ENCODE measurements at regions not wholly inside any gene's neighbourhood (a gene's known extent, or its start where the extent isn't known, plus 50 kb on each side); places are given as distances from the start of the nearest gene placed in this dataset.

- Histone ChIP-seq H3K4me2 (0 out of 2 replicates have a peak overlapping the region, but pooled peaks have one; percentile 78), H3K4me3 (no peak overlapping the region), H3F3A (replicated peaks; ENCODE audit: low read depth) (peaks cover 6% of the 10 kb centered on the region; the same call in 1 of the 2 replicates), H3K79me2 (replicated peaks; ENCODE audit: insufficient read depth) (no peaks in the 10 kb centered on the region), H3K4me1 (ENCODE audit: insufficient read depth) (peaks cover 31% of the 10 kb centered on the region), H3K27me3 (ENCODE audit: insufficient read depth) (no peaks in the 10 kb centered on the region; the same call in 1 of the 2 replicates), H3K36me3 (ENCODE audit: insufficient read depth) (no peaks in the 10 kb centered on the region), H4K20me1 (replicated peaks; ENCODE audit: insufficient read depth) (no peaks in the 10 kb centered on the region), H3K9me2 (ENCODE audit: insufficient read depth) (no peaks in the 10 kb centered on the region; the same call in 1 of the 2 replicates), H3K27ac (ENCODE audit: low read depth) (no peak overlapping the region), H2AFZ (peak overlapping the region; percentile 76)
- ATAC-seq = no peak
- DNase-seq (ENCODE audit: low spot score) = no peak
- H3K27ac Mint-ChIP-seq = no peak overlapping the region
- H3K9me3 Mint-ChIP-seq = no peaks in the 10 kb centered on the region
- peaks cover 41% of the 10 kb centered on the region for H3K4me1 Mint-ChIP-seq
- no peak for TF ChIP-seq STAT1 (IDR thresholded peaks at IDR 0.05; ENCODE audit: unreplicated experiment)
- no peak for TF ChIP-seq ZNF331 (CRISPR knock-in tag; IDR thresholded peaks at IDR 0.05; ENCODE audit: low read depth)
- TF ChIP-seq EZH2 (IDR thresholded peaks at IDR 0.05; ENCODE audit: low read depth, unreplicated experiment) = no peak
- TF ChIP-seq POLR2AphosphoS5 (IDR thresholded peaks at IDR 0.05; ENCODE audit: low read depth) = no peak
- TF ChIP-seq NANOG (IDR thresholded peaks at IDR 0.05; ENCODE audit: borderline replicate concordance) = no peak
- TF ChIP-seq EZH2phosphoT487 (IDR thresholded peaks at IDR 0.05; ENCODE audit: unreplicated experiment) = no peak
- no peak for TF ChIP-seq ETS1 (IDR thresholded peaks at IDR 0.05)
- TF ChIP-seq, protein P1, sequence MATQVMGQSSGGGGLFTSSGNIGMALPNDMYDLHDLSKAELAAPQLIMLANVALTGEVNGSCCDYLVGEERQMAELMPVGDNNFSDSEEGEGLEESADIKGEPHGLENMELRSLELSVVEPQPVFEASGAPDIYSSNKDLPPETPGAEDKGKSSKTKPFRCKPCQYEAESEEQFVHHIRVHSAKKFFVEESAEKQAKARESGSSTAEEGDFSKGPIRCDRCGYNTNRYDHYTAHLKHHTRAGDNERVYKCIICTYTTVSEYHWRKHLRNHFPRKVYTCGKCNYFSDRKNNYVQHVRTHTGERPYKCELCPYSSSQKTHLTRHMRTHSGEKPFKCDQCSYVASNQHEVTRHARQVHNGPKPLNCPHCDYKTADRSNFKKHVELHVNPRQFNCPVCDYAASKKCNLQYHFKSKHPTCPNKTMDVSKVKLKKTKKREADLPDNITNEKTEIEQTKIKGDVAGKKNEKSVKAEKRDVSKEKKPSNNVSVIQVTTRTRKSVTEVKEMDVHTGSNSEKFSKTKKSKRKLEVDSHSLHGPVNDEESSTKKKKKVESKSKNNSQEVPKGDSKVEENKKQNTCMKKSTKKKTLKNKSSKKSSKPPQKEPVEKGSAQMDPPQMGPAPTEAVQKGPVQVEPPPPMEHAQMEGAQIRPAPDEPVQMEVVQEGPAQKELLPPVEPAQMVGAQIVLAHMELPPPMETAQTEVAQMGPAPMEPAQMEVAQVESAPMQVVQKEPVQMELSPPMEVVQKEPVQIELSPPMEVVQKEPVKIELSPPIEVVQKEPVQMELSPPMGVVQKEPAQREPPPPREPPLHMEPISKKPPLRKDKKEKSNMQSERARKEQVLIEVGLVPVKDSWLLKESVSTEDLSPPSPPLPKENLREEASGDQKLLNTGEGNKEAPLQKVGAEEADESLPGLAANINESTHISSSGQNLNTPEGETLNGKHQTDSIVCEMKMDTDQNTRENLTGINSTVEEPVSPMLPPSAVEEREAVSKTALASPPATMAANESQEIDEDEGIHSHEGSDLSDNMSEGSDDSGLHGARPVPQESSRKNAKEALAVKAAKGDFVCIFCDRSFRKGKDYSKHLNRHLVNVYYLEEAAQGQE (IDR thresholded peaks at IDR 0.05; ENCODE audit: unreplicated experiment) = no peak
- TF ChIP-seq, protein P2, sequence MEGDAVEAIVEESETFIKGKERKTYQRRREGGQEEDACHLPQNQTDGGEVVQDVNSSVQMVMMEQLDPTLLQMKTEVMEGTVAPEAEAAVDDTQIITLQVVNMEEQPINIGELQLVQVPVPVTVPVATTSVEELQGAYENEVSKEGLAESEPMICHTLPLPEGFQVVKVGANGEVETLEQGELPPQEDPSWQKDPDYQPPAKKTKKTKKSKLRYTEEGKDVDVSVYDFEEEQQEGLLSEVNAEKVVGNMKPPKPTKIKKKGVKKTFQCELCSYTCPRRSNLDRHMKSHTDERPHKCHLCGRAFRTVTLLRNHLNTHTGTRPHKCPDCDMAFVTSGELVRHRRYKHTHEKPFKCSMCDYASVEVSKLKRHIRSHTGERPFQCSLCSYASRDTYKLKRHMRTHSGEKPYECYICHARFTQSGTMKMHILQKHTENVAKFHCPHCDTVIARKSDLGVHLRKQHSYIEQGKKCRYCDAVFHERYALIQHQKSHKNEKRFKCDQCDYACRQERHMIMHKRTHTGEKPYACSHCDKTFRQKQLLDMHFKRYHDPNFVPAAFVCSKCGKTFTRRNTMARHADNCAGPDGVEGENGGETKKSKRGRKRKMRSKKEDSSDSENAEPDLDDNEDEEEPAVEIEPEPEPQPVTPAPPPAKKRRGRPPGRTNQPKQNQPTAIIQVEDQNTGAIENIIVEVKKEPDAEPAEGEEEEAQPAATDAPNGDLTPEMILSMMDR (conservative IDR thresholded peaks at IDR 0.05; ENCODE audit: low read depth in 2 of 2) = no peak
- TF ChIP-seq, protein P3, sequence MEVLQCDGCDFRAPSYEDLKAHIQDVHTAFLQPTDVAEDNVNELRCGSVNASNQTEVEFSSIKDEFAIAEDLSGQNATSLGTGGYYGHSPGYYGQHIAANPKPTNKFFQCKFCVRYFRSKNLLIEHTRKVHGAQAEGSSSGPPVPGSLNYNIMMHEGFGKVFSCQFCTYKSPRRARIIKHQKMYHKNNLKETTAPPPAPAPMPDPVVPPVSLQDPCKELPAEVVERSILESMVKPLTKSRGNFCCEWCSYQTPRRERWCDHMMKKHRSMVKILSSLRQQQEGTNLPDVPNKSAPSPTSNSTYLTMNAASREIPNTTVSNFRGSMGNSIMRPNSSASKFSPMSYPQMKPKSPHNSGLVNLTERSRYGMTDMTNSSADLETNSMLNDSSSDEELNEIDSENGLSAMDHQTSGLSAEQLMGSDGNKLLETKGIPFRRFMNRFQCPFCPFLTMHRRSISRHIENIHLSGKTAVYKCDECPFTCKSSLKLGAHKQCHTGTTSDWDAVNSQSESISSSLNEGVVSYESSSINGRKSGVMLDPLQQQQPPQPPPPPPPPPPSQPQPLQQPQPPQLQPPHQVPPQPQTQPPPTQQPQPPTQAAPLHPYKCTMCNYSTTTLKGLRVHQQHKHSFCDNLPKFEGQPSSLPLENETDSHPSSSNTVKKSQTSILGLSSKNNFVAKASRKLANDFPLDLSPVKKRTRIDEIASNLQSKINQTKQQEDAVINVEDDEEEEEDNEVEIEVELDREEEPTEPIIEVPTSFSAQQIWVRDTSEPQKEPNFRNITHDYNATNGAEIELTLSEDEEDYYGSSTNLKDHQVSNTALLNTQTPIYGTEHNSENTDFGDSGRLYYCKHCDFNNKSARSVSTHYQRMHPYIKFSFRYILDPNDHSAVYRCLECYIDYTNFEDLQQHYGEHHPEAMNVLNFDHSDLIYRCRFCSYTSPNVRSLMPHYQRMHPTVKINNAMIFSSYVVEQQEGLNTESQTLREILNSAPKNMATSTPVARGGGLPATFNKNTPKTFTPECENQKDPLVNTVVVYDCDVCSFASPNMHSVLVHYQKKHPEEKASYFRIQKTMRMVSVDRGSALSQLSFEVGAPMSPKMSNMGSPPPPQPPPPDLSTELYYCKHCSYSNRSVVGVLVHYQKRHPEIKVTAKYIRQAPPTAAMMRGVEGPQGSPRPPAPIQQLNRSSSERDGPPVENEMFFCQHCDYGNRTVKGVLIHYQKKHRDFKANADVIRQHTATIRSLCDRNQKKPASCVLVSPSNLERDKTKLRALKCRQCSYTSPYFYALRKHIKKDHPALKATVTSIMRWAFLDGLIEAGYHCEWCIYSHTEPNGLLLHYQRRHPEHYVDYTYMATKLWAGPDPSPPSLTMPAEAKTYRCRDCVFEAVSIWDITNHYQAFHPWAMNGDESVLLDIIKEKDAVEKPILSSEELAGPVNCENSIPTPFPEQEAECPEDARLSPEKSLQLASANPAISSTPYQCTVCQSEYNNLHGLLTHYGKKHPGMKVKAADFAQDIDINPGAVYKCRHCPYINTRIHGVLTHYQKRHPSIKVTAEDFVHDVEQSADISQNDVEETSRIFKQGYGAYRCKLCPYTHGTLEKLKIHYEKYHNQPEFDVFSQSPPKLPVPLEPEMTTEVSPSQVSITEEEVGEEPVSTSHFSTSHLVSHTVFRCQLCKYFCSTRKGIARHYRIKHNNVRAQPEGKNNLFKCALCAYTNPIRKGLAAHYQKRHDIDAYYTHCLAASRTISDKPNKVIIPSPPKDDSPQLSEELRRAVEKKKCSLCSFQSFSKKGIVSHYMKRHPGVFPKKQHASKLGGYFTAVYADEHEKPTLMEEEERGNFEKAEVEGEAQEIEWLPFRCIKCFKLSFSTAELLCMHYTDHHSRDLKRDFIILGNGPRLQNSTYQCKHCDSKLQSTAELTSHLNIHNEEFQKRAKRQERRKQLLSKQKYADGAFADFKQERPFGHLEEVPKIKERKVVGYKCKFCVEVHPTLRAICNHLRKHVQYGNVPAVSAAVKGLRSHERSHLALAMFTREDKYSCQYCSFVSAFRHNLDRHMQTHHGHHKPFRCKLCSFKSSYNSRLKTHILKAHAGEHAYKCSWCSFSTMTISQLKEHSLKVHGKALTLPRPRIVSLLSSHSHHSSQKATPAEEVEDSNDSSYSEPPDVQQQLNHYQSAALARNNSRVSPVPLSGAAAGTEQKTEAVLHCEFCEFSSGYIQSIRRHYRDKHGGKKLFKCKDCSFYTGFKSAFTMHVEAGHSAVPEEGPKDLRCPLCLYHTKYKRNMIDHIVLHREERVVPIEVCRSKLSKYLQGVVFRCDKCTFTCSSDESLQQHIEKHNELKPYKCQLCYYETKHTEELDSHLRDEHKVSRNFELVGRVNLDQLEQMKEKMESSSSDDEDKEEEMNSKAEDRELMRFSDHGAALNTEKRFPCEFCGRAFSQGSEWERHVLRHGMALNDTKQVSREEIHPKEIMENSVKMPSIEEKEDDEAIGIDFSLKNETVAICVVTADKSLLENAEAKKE (CRISPR knock-in tag; IDR thresholded peaks at IDR 0.05) = no peak
- TF ChIP-seq CREB1 (CRISPR knock-in tag; IDR thresholded peaks at IDR 0.05; ENCODE audit: low read depth) = no peak
- no peak for TF ChIP-seq ZNF114 (CRISPR knock-in tag; IDR thresholded peaks at IDR 0.05)
- no peak for TF ChIP-seq JUNB (IDR thresholded peaks at IDR 0.05; ENCODE audit: unreplicated experiment)
- peaks cover 13% of the 10 kb centered on the region for H3K27me3 Mint-ChIP-seq (ENCODE audit: insufficient read depth, low read depth, poor library complexity)
- no peaks in the 10 kb centered on the region; the same call in 2 of the 3 replicates for H3K36me3 Mint-ChIP-seq (ENCODE audit: low read depth)
- H3K4me3 Mint-ChIP-seq = no peak overlapping the region
Observed at GRCh38 chr6:6723361-6723760, 134.8 kb downstream of the LY86 start.
